ENCODE measurements at regions not wholly inside any gene's neighbourhood (a gene's known extent, or its start where the extent isn't known, plus 50 kb on each side); places are given as distances from the start of the nearest gene placed in this dataset.
"Not testable (repeated sequence)": the region's sequence is repeated elsewhere in the genome, so short reads cannot be mapped to it uniquely, and the experiment has no call there.

DNA sequence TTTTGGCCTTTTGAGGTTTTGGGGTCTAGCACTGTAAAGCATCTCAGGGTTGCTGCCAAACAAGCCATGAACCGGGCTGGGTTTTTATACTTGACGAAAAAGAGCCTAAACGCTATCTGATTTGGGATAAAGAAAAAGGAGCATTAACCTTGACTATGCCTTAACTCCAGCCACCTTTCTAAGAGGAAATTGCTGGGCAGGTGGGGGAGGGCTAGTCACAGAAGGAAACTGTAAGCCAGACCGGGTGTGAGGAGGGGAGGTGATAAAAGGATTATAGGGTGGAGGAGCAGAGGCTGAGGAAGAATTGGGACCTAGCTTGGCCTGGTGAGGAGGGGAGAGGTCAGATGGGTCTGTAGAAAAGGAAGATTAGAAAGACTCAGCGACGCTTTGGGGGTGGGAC, 335.2 kb upstream of the HTR1E start:
- not testable (repeated sequence) for DNase-seq

- DNase-seq = not testable (repeated sequence)
Measured at GRCh38 chr6:86598969-86599368, 338.4 kb upstream of the HTR1E start.

DNA sequence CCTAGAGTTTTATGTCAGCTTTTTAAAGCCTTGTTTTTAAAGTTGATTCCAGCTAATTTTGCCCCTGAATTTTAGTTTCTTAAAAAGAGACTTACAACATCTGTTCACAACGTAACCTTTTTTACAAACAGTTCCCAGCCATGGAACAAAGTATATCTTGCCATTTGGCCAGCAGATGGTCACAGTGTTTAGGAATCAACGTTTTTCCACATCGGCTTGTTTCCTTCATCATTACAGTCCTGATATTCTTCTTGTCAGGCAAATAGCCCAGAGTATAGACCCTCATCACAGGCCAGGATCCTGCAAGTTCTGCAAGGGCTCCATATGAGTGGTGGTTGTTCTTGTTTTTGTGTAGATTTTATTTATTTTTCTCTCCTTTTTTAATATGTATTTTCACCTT, 341.7 kb upstream of the HTR1E start:
- DNase-seq = no peak

DNA sequence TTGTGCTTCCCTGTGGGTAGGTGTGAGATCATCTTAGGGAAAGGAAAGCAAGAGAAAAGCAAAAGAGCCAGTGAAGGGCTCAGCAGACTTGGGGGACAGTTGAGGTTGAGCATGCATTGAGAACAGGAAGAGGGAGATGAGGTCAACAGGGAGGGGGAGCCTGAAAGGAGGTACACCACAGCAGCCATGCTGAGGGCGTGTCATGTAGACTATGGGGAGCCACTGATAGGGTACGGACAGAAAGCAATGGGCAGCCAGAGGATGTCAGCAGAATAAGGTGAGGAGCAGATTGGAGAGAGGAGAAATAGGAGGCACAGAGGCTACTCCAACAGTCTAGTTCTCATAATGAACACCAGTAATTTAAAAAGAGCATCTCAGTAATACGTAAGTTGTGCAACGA, 351.1 kb upstream of the HTR1E start:
- no peak for DNase-seq

- no peak for DNase-seq
Measured at GRCh38 chr6:86581833-86582232, 355.5 kb upstream of the HTR1E start.

DNA sequence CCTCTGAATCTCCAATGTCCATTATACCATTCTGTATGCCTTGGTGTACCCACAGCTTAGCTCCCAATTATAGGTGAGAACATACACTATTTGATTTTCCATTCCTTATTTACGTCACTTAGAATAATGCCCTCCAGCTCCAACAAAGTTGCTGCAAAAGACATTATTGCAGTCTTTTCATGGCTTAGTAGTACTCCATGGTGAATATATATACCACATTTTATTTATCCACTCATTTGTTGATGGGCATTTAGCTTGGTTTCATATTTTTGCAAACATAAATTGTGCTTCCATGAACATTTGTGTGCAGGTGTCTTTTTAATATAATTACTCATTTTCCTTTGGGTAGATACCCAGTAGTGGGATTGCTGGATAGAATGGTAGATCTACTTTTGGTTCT, 374.1 kb upstream of the HTR1E start:
- no peak for DNase-seq

- no peak for DNase-seq
Measured at GRCh38 chr6:86558318-86558717, 379.0 kb upstream of the HTR1E start.

GRCh38 chr6:86537292-86537861, 400.0 kb upstream of the HTR1E start:
- no peak for DNase-seq

DNA sequence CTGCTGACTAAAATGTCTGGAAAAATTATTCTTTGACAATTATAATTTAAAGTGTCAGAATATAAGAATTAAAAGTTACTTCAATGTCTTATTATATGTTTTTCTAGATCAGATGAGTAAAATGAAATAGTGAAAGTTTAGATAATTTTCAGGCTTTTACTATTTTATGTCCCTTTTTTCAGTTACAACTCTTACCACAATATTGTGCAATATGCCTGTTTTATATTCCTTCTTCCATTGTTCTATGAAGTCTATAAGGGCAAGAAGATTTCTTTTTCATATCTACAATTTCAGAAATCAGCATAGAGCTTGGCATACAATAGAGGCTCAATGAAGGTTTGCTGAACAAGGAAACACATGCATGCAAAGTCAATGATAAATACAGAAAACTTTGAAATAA, 401.2 kb upstream of the HTR1E start:
- no peak for DNase-seq

DNA sequence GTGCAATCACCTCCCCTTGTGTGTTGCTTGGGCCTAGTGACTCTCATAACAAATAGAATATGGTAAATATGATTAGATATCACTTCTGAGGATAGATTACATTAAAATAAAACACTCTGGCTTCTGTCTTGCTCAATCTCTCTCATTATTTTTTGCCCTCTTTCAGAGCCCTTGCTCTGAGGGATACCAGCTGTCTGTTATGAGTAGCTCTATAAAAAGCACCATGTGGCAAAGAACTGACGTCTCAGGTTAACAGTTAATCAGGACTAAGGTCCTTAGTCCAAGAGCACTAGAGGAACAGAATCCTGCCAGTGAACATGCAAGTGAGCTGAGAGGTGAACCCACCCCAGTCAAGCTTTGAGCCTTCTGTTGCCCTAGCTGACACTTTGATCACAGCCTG, 402.2 kb upstream of the HTR1E start:
- no peak for DNase-seq

GRCh38 chr6:86529635-86530034, 407.7 kb upstream of the HTR1E start:
- no peak for DNase-seq

DNA sequence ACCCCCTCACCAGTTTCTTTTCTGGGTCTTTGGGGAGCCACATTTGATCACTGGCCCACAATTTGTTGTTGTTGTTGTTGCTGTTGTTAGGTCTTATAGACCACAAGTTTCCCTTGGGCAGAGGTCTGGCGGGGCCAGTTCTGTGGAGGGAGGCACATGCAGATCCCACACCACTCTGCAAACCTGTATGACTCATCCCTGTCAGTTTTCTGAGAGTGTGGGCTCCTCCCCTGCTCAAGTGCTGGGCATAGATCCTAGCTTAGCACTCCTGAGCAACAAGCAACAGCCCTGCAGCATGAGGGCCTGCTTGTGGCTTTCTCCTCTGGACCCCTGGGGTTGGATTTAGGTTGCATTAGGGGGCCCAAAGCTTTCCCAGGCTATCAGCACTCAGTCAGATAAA, 411.1 kb upstream of the HTR1E start:
- no peak for DNase-seq

- no peak for DNase-seq
Measured at GRCh38 chr6:86516087-86516486, 421.2 kb upstream of the HTR1E start.

DNA sequence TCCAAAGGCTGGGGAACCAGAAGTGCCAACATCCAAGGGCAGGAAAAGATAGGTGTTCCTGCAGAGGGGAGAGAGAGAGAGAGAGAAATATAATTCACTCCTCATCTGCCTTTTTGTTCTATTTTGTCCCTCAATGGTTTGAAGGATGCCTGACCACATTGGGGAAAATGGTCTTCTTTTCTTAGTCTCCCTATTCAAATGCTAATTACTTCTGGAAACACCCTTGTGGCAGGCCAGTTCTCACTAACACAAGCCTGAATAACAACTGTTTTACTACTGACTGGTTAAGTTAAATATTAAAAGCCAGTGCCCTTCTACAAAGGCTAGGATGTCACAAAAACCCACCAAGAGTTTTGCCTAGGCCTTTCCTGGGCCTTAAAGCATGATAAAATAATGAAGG, 425.4 kb upstream of the HTR1E start:
- no peak for DNase-seq

GRCh38 chr6:86508230-86508629, 429.1 kb upstream of the HTR1E start:
- DNase-seq = no peak

DNA sequence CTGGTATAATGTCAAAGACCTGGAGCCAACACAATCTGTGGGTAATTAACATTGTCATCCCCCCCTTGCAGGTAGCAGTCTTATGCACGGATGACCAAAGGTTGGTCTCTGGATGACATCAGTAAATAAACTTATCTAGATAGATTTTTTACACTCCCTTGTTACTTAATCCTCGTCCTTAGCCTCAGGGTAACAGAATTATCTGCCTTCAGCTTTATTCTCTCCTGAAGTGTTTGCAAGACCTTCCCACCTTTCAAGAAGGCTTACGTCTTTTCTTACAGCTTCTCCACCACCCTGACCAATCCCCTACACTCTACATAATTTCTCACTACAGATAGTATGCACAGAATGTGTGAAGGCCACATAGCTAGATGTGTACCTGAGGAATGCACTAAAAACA, 434.8 kb upstream of the HTR1E start:
- no peak for DNase-seq

- no peak for DNase-seq
Measured at GRCh38 chr6:86500035-86500434, 437.3 kb upstream of the HTR1E start.

GRCh38 chr6:86489042-86489441, 448.3 kb upstream of the HTR1E start:
- DNase-seq = not testable (repeated sequence)

DNA sequence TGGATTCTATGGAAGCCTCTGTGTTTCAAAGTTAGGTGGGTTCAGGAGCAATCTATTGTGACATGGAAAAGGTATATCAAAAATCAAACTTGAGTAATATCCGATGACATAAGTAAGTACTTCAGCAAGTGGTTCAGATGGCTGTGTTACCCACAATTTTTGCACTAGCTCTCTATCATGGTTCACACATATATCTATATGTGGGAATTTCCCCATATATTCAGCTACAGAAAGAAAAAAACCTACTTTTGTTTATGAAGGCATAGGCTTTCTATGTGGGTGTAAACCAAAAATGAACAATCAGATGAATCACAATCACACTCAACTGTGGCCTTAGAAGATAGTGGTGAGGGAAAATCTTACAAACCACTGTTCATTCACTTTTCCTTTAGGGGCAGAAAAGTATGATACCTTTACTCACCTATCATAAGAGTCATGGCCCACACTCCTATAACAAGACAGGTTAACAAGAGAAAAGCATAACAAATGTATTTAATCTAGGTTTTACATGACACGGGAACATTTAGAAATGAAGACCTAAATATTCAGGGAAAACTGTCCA, 449.6 kb upstream of the HTR1E start:
- no peak for DNase-seq

- DNase-seq = not testable (repeated sequence)
Measured at GRCh38 chr6:86478316-86478715, 459.0 kb upstream of the HTR1E start.

- DNase-seq = no peak
Measured at GRCh38 chr6:86477500-86478148, 459.7 kb upstream of the HTR1E start.

- DNase-seq = no peak
Measured at GRCh38 chr6:86476311-86476710, 461.0 kb upstream of the HTR1E start.

- DNase-seq = no peak
Measured at GRCh38 chr6:86474081-86474480, 463.2 kb upstream of the HTR1E start.

GRCh38 chr6:86471791-86472190, 465.5 kb upstream of the HTR1E start:
- no peak for DNase-seq

GRCh38 chr6:86459978-86460377, 477.4 kb upstream of the HTR1E start:
- no peak for DNase-seq
